ENCODE measurements at regions not wholly inside any gene's neighbourhood (a gene's known extent, or its start where the extent isn't known, plus 50 kb on each side); places are given as distances from the start of the nearest gene placed in this dataset.
"Not testable (repeated sequence)": the region's sequence is repeated elsewhere in the genome, so short reads cannot be mapped to it uniquely, and the experiment has no call there.

DNA sequence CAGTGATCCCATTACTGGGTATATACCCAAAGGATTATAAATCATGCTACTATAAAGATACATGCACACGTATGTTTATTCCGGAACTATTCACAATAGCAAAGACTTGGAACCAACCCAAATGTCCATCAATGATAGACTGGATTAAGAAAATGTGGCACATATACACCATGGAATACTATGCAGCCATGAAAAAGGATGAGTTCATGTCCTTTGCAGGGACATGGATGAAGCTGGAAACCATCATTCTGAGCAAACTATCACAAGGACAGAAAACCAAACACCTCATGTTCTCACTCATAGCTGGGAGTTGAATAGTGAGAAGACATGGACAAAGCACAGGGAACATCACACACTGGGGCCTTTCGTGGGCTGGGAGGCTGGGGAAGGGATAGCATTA is 129.8 kb upstream of the HAPLN1 start:
- TF ChIP-seq EZH2 (IDR thresholded peaks at IDR 0.05; ENCODE audit: insufficient read depth, poor library complexity, severe bottlenecking); EZH2phosphoT487 (IDR thresholded peaks at IDR 0.05; ENCODE audit: insufficient read depth, low read depth): not testable (repeated sequence)

Data from GM23248 (cell line).